Endothelial cell (in vitro differentiated cells): ENCODE measurements at regions not wholly inside any gene's neighbourhood (a gene's known extent, or its start where the extent isn't known, plus 50 kb on each side); places are given as distances from the start of the nearest gene placed in this dataset.

Experiments
- DNase-seq: peaks from one replicate; pipeline ENCODE4 v3.0.0; 2021; ENCODE audit warnings: low spot score
- H3K27ac Mint-ChIP-seq: one replicate; pipeline ENCODE4 v1.8.0; 2021; ENCODE audit warnings: mixed read lengths, inconsistent platforms; ENCODE audit not compliant: unreplicated experiment
- H3K27me3 Mint-ChIP-seq: one replicate; pipeline ENCODE4 v1.8.0; 2021; ENCODE audit warnings: mild to moderate bottlenecking, moderate library complexity, mixed read lengths, inconsistent platforms; ENCODE audit not compliant: unreplicated experiment
- H3K36me3 Mint-ChIP-seq: one replicate; pipeline ENCODE4 v1.8.0; 2021; ENCODE audit warnings: mild to moderate bottlenecking, low read depth, mixed read lengths, inconsistent platforms; ENCODE audit not compliant: unreplicated experiment
- H3K4me1 Mint-ChIP-seq: one replicate; pipeline ENCODE4 v1.8.0; 2021; ENCODE audit warnings: mild to moderate bottlenecking, mixed read lengths, inconsistent platforms; ENCODE audit not compliant: unreplicated experiment
- H3K4me3 Mint-ChIP-seq: one replicate; pipeline ENCODE4 v1.8.0; 2021; ENCODE audit warnings: mild to moderate bottlenecking, mixed read lengths, inconsistent platforms; ENCODE audit not compliant: unreplicated experiment
- H3K9me3 Mint-ChIP-seq: one replicate; pipeline ENCODE4 v1.8.0; 2021; ENCODE audit warnings: mixed read lengths, inconsistent platforms; ENCODE audit not compliant: unreplicated experiment
- TF ChIP-seq, protein P1 (sequence below): fragments of 200-600 bp; sonication (generic); IDR thresholded peaks from one replicate; pipeline ENCODE4 v1.5.0; 2021; ENCODE audit warnings: antibody characterized with exemption; ENCODE audit not compliant: unreplicated experiment

DNA sequence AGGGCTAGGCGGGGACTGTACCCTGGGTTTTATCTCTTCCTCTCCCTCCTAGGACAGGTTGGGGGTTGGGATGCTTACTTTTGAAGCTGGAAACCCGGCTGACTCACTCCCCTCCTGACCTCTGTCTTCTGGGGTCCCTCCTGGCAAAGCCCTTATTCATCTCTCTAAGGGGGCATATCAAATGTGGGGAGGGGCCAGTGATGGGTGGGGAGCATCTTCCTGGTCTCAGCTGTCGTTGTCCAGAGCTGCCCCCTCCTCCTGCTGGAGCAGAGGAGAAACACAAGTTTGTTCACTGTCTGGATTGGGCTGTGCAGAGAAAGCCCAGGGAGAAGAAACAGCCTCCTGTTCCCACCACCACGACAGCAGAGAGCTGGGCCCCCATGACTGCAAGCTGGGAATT is 85.8 kb downstream of the TNFAIP2 start:
- no peak for DNase-seq
- peaks cover 9% of the 10 kb centered on the region for H3K27me3 Mint-ChIP-seq

DNA sequence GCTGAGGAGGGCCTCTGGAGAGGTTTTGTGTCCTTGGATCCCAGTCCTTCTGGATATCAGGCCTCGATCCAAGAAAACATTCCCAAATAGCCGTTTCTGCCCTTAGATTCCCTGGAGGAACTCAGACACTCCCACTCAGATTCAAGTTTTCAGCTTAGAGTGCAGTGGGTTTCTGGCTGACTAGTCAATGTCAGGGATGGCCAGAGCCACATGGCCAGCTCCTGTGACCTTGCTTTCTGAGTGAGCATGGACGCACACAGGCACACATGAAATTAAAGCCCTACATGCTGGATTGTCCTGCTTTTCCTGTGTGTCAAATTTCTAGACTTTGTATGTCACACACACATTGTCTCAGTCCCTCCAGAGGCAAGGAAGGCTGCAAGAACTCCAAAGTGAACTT is 86.2 kb downstream of the TNFAIP2 start:
- no peak overlapping the region for H3K27ac Mint-ChIP-seq
- peaks cover 6% of the 10 kb centered on the region for H3K9me3 Mint-ChIP-seq

More for the DNA sequence above, 85.8 kb downstream of the TNFAIP2 start:
- no peaks in the 10 kb centered on the region for H3K36me3 Mint-ChIP-seq
- H3K4me3 Mint-ChIP-seq, result no peak overlapping the region
- peaks cover 6% of the 10 kb centered on the region for H3K9me3 Mint-ChIP-seq
- no peaks in the 10 kb centered on the region for H3K4me1 Mint-ChIP-seq
- TF ChIP-seq, protein P1, sequence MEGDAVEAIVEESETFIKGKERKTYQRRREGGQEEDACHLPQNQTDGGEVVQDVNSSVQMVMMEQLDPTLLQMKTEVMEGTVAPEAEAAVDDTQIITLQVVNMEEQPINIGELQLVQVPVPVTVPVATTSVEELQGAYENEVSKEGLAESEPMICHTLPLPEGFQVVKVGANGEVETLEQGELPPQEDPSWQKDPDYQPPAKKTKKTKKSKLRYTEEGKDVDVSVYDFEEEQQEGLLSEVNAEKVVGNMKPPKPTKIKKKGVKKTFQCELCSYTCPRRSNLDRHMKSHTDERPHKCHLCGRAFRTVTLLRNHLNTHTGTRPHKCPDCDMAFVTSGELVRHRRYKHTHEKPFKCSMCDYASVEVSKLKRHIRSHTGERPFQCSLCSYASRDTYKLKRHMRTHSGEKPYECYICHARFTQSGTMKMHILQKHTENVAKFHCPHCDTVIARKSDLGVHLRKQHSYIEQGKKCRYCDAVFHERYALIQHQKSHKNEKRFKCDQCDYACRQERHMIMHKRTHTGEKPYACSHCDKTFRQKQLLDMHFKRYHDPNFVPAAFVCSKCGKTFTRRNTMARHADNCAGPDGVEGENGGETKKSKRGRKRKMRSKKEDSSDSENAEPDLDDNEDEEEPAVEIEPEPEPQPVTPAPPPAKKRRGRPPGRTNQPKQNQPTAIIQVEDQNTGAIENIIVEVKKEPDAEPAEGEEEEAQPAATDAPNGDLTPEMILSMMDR, result no peak
- H3K27ac Mint-ChIP-seq, result no peak overlapping the region

DNA sequence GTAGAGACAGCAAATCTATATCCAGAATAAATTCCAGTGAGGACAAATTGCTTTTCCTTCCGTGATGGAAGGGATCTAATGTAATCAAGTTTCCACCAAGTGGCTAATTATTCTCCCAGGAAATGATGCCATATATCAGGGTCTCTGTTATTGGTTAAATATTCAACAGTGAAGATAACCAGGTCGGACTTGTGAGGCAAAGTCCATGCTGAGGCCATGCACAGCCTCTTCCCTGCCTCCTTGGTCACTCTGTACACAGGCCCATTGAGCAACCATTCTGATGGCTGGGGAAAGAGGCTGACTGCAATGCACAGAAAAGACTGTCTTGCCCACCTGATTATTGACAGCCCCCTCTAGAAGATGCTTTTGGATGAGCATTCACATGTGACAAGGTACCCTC is 90.1 kb downstream of the TNFAIP2 start:
- Mint-ChIP-seq H3K27ac (no peak overlapping the region), H3K36me3 (no peaks in the 10 kb centered on the region), H3K27me3 (peaks cover 6% of the 10 kb centered on the region), H3K4me3 (no peak overlapping the region), H3K4me1 (no peaks in the 10 kb centered on the region), H3K9me3 (no peaks in the 10 kb centered on the region)
- TF ChIP-seq, protein P1, result no peak
- no peak for DNase-seq

More for the DNA sequence above, 86.2 kb downstream of the TNFAIP2 start:
- no peak for DNase-seq
- Mint-ChIP-seq H3K36me3 (no peaks in the 10 kb centered on the region), H3K4me3 (no peak overlapping the region), H3K27me3 (peaks cover 9% of the 10 kb centered on the region), H3K4me1 (no peaks in the 10 kb centered on the region)
- TF ChIP-seq, protein P1, result no peak

- Mint-ChIP-seq H3K4me1 (no peaks in the 10 kb centered on the region), H3K9me3 (no peaks in the 10 kb centered on the region), H3K27me3 (peaks cover 6% of the 10 kb centered on the region), H3K27ac (no peak overlapping the region), H3K4me3 (no peak overlapping the region), H3K36me3 (peaks cover 1% of the 10 kb centered on the region)
- TF ChIP-seq, protein P1, result no peak
- no peak for DNase-seq
These were observed 91.2 kb downstream of the TNFAIP2 start for GRCh38 chr14:103214461-103214958.

- H3K4me1 Mint-ChIP-seq, result no peaks in the 10 kb centered on the region
- peaks cover 3% of the 10 kb centered on the region for H3K36me3 Mint-ChIP-seq
- TF ChIP-seq, protein P1, result no peak
- H3K9me3 Mint-ChIP-seq, result no peaks in the 10 kb centered on the region
- no peak overlapping the region for H3K27ac Mint-ChIP-seq
- peaks cover 10% of the 10 kb centered on the region for H3K27me3 Mint-ChIP-seq
- no peak overlapping the region for H3K4me3 Mint-ChIP-seq
- no peak for DNase-seq
These were observed 93.1 kb downstream of the TNFAIP2 start for GRCh38 chr14:103216399-103216798.
